H1 (cell line): ENCODE measurements at regions not wholly inside any gene's neighbourhood (a gene's known extent, or its start where the extent isn't known, plus 50 kb on each side); places are given as distances from the start of the nearest gene placed in this dataset.
A peak's percentile ranks its signal among the peaks of the same experiment; 100 is the strongest.

Experiments used
- CTCF ChIA-PET: fragments of 300-600 bp; sonication (Branson Sonifier 250); formaldehyde crosslinking; loops from one replicate; lab custom pipeline; 2021; ENCODE audit not compliant: partially characterized antibody; lab: Charles Lee
- POLR2A ChIA-PET: fragments of 300-600 bp; sonication (Branson Sonifier 250); formaldehyde crosslinking; loops from one replicate; lab custom pipeline; 2021; ENCODE audit warnings: inconsistent platforms; ENCODE audit not compliant: partially characterized antibody; lab: Charles Lee
- DNase-seq, 2 experiments: peaks; one replicate each; pipeline versions ENCODE4 v3.0.0 to v3.0.0-alpha.2; 2010 to 2022; ENCODE audit warnings: low spot score in 2 of 2, low read depth in 1 of 2, mixed read lengths in 1 of 2
- FAIRE-seq: peaks from 2 replicates; lab custom pipeline; 2011; peaks lifted over from hg19 to GRCh38; lab: Jason Lieb, UNC
- H2AFZ ChIP-seq: 2 replicates; pipeline ENCODE4 v1.8.1; 2012; ENCODE audit warnings: low read length, inconsistent platforms
- H2AK5ac ChIP-seq: 2 replicates; pipeline ENCODE4 v1.6.1; 2013; ENCODE audit warnings: low read depth, low read length
- H2BK120ac ChIP-seq: replicated peaks from 2 replicates; pipeline ENCODE3; 2013; ENCODE audit warnings: low read depth, low read length, inconsistent platforms
- H2BK12ac ChIP-seq: 2 replicates; pipeline ENCODE4 v1.6.1; 2013; ENCODE audit warnings: low read depth, low read length
- H2BK15ac ChIP-seq: 2 replicates; pipeline ENCODE4 v1.6.1; 2013; ENCODE audit warnings: low read length
- H2BK20ac ChIP-seq: 2 replicates; pipeline ENCODE4 v1.6.1; 2013; ENCODE audit warnings: low read length
- H2BK5ac ChIP-seq: 2 replicates; pipeline ENCODE4 v1.6.1; 2013; ENCODE audit warnings: low read depth, low read length
- H3K14ac ChIP-seq: 2 replicates; pipeline ENCODE4 v1.6.1; 2013; ENCODE audit warnings: inconsistent platforms; ENCODE audit not compliant: insufficient read length
- H3K18ac ChIP-seq: 2 replicates; pipeline ENCODE4 v1.6.1; 2013; ENCODE audit warnings: low read length; ENCODE audit errors: extremely low read depth
- H3K23ac ChIP-seq: 2 replicates; pipeline ENCODE4 v1.6.1; 2013; ENCODE audit warnings: inconsistent platforms; ENCODE audit not compliant: insufficient read length
- H3K23me2 ChIP-seq: 2 replicates; pipeline ENCODE4 v1.6.1; 2013; ENCODE audit warnings: low read depth, low read length
- H3K27ac ChIP-seq: 2 replicates; pipeline ENCODE4 v1.6.1; 2011; ENCODE audit warnings: low read depth, low read length, inconsistent platforms
- H3K27me3 ChIP-seq, 4 experiments: replicated peaks in 1 of 4; 1 replicate in 1 of 4; 2 replicates in 3 of 4; pipeline versions ENCODE4 v1.6.1 to v1.8.1; 2011 to 2013; ENCODE audit warnings: low read length in 3 of 4, mild to moderate bottlenecking in 3 of 4, inconsistent platforms in 2 of 4, mixed read lengths in 2 of 4, moderate library complexity in 1 of 4; ENCODE audit not compliant: control insufficient read depth in 3 of 4, insufficient read depth in 3 of 4; ENCODE audit errors: extremely low read depth in 1 of 4
- H3K36me3 ChIP-seq, 4 experiments: 2 replicates each; pipeline versions ENCODE4 v1.6.1 to v1.8.1; 2011 to 2013; ENCODE audit warnings: mild to moderate bottlenecking in 4 of 4, low read length in 3 of 4, moderate library complexity in 2 of 4, control low read depth in 1 of 4, inconsistent platforms in 1 of 4; ENCODE audit not compliant: insufficient read depth in 4 of 4, control insufficient read depth in 2 of 4
- H3K4ac ChIP-seq: replicated peaks from 2 replicates; pipeline ENCODE3; 2013; ENCODE audit warnings: low read length, low read depth, mixed read lengths, inconsistent platforms; ENCODE audit not compliant: insufficient read length
- H3K4me1 ChIP-seq, 4 experiments: replicated peaks in 1 of 4; 1 replicate in 1 of 4; 2 replicates in 3 of 4; pipeline versions ENCODE4 v1.6.1 to v1.8.1; 2011 to 2013; ENCODE audit warnings: low read length in 3 of 4, inconsistent platforms in 2 of 4, mixed read lengths in 1 of 4; ENCODE audit not compliant: insufficient read depth in 4 of 4, control insufficient read depth in 3 of 4
- H3K4me2 ChIP-seq, 2 experiments: 2 replicates each; pipeline versions ENCODE4 v1.6.1 to v1.8.1; 2011 to 2013; ENCODE audit warnings: low read depth in 2 of 2, low read length in 2 of 2, control low read depth in 1 of 2, inconsistent platforms in 1 of 2, mild to moderate bottlenecking in 1 of 2; ENCODE audit not compliant: insufficient read depth in 1 of 2
- H3K4me3 ChIP-seq, 4 experiments: fragments of 200-600, 300-600 bp in 1 of 4; sonication (generic), shearing (Covaris generic), sonication (Bioruptor Twin) in 1 of 4; 2 replicates each; pipeline versions ENCODE4 v1.5.1 to v1.8.1; 2011 to 2016; ENCODE audit warnings: low read length in 4 of 4, low read depth in 3 of 4, control low read depth in 2 of 4, inconsistent platforms in 2 of 4, mild to moderate bottlenecking in 2 of 4, mixed read lengths in 1 of 4, moderate library complexity in 1 of 4; ENCODE audit not compliant: insufficient read depth in 2 of 4; ENCODE audit errors: extremely low read depth in 1 of 4
- H3K56ac ChIP-seq: replicated peaks from 2 replicates; pipeline ENCODE3; 2013; ENCODE audit warnings: low read depth, mild to moderate bottlenecking, mixed read lengths, low read length, inconsistent platforms; ENCODE audit not compliant: insufficient read length
- H3K79me1 ChIP-seq: 2 replicates; pipeline ENCODE4 v1.6.1; 2013; ENCODE audit warnings: low read depth, low read length, control low read depth
- H3K79me2 ChIP-seq, 2 experiments: 2 replicates each; pipeline versions ENCODE4 v1.6.1 to v1.8.1; 2012 to 2013; ENCODE audit warnings: low read length in 2 of 2, mild to moderate bottlenecking in 2 of 2, inconsistent platforms in 1 of 2; ENCODE audit not compliant: insufficient read depth in 2 of 2, control insufficient read depth in 1 of 2
- H3K9ac ChIP-seq, 4 experiments: replicated peaks in 1 of 4; 1 replicate in 1 of 4; 2 replicates in 3 of 4; pipeline versions ENCODE4 v1.6.1 to v1.8.1; 2011 to 2013; ENCODE audit warnings: low read depth in 3 of 4, low read length in 3 of 4, control low read depth in 2 of 4, mild to moderate bottlenecking in 2 of 4, moderate library complexity in 2 of 4, inconsistent platforms in 1 of 4; ENCODE audit errors: extremely low read depth in 1 of 4
- H3K9me3 ChIP-seq, 2 experiments: 2 replicates each; pipeline versions ENCODE4 v1.6.1 to v1.8.1; 2012 to 2013; ENCODE audit warnings: mild to moderate bottlenecking in 2 of 2, moderate library complexity in 2 of 2, control low read depth in 1 of 2, inconsistent platforms in 1 of 2, low read depth in 1 of 2, low read length in 1 of 2, mixed read lengths in 1 of 2; ENCODE audit not compliant: insufficient read depth in 2 of 2
- H4K20me1 ChIP-seq, 2 experiments: replicated peaks in 1 of 2; 2 replicates each; pipeline versions ENCODE3 to v1.8.1; 2011 to 2013; ENCODE audit warnings: inconsistent platforms in 2 of 2, low read length in 2 of 2, mild to moderate bottlenecking in 1 of 2; ENCODE audit not compliant: insufficient read depth in 2 of 2, control insufficient read depth in 1 of 2
- H4K5ac ChIP-seq: 2 replicates; pipeline ENCODE4 v1.6.1; 2013; ENCODE audit warnings: low read length, low read depth, mixed read lengths, inconsistent platforms; ENCODE audit not compliant: insufficient read length
- H4K8ac ChIP-seq: 2 replicates; pipeline ENCODE4 v1.8.0; 2013; ENCODE audit warnings: mild to moderate bottlenecking, moderate library complexity, low read length, inconsistent platforms; ENCODE audit not compliant: insufficient read depth; ENCODE audit errors: extremely low read depth
- H4K91ac ChIP-seq: replicated peaks from 2 replicates; pipeline ENCODE3; 2013; ENCODE audit warnings: low read length, mixed read lengths, inconsistent platforms; ENCODE audit not compliant: insufficient read length
- EP300 ChIP-seq, 2 experiments: IDR thresholded peaks; 1 replicate in 1 of 2; 2 replicates in 1 of 2; pipeline ENCODE4 v1.6.1; 2011 to 2012; ENCODE audit warnings: low read depth in 2 of 2, low read length in 2 of 2, mild to moderate bottlenecking in 2 of 2, borderline replicate concordance in 1 of 2, inconsistent platforms in 1 of 2, moderate library complexity in 1 of 2
- KDM4A ChIP-seq: IDR thresholded peaks from one replicate; pipeline ENCODE4 v1.7.1; 2012; ENCODE audit warnings: low read depth, mild to moderate bottlenecking, moderate library complexity, low read length, inconsistent platforms; ENCODE audit not compliant: severe bottlenecking
- NANOG ChIP-seq: IDR thresholded peaks from 2 replicates; pipeline ENCODE4 v1.6.1; 2011; ENCODE audit warnings: low read length, low read depth, mild to moderate bottlenecking, inconsistent platforms; ENCODE audit not compliant: insufficient read depth, poor library complexity, severe bottlenecking
- SP1 ChIP-seq: IDR thresholded peaks from 2 replicates; pipeline ENCODE4 v1.6.1; 2011; ENCODE audit warnings: low read depth, low read length
- TEAD4 ChIP-seq: IDR thresholded peaks from 2 replicates; pipeline ENCODE4 v1.6.1; 2012; ENCODE audit warnings: low read depth, low read length, inconsistent platforms, mixed read lengths
- ZNF274 ChIP-seq: IDR thresholded peaks from 2 replicates; pipeline ENCODE4 v1.7.0; 2012; ENCODE audit warnings: low read length, borderline replicate concordance; ENCODE audit errors: extremely low read depth
- WGBS, 2 experiments: shearing (Covaris generic) in 1 of 2; methylation state at CpG; one replicate each; pipeline versions ENCODE4 v1.1.6 to v1.1.7; 2013 to 2015; ENCODE audit warnings: low lambda C conversion rate in 2 of 2, mixed read lengths in 2 of 2, inconsistent platforms in 1 of 2, low coverage in 1 of 2, missing lambda C conversion rate in 1 of 2; ENCODE audit not compliant: insufficient replicate concordance in 2 of 2, insufficient coverage in 1 of 2, insufficient read length in 1 of 2; ENCODE audit errors: extremely low coverage in 1 of 2, missing lambda C conversion rate in 1 of 2; 5-methylcytosine and 5-hydroxymethylcytosine counted together

DNA sequence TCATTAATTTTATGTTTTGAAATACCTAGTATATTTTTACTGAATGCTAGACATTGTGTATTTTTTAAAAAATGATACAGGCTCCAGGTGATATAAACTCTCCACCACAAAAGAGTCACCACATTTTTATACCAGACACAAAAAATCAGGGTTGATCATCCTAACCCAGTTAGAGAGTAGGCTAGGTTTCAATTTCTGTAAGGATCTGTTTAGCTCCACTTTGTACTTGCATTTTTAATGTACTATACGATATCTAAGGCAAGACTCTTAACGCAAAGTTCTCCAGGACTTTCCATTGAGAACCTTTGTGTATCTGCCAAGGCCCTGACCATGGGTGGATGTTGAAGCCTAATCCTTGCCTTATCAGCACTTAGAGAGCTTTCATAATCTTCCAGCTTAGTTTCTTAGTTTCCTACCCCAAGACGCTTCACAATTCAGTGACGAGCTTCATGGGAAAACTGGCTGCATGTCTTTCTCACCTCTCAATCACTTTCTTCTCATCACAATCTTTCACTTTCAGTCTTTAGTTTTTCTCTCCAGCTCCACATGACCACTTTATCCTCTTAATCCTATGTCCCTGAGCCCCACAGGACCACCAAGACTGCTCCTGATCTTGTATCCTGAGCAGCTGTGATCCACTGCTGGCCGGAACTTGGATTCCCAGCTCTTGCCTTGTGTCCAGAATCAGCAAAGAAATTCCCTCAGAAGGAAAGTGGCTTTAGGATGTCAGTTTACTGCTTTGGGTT is 635.8 kb downstream of the RNF144A start:
- H3K4me1 ChIP-seq, result no peaks in the 10 kb centered on the region; a peak in 1 of 7 replicates
- H3K4ac ChIP-seq, result no peak overlapping the region
- no peak overlapping the region for H4K8ac ChIP-seq
- H3K23ac ChIP-seq, result no peak overlapping the region
- H3K27ac ChIP-seq, result no peak overlapping the region
- H3K27me3 ChIP-seq, result no peaks in the 10 kb centered on the region
- no peaks in the 10 kb centered on the region for H3K23me2 ChIP-seq
- no peaks in the 10 kb centered on the region for H3K9me3 ChIP-seq
- FAIRE-seq, result no peak
- no peak overlapping the region for H2BK5ac ChIP-seq
- ChIA-PET CTCF (interaction anchor here (0.7 kb wide), 1 partner anchor 1439 kb away, joined by 3 read pairs; no protein-coding TSS in a partner anchor), POLR2A (no interaction called here)
- WGBS, 2 experiments, result 91% methylated on average over 5 of the region's 5 CpGs; no CpG with 5 or more reads in 1 of the 2 experiments
- H3K4me2 ChIP-seq, result no peak overlapping the region
- H2BK12ac ChIP-seq, result no peak overlapping the region
- H3K9ac ChIP-seq, result no peak overlapping the region
- H2BK120ac ChIP-seq, result no peak overlapping the region
- H2BK15ac ChIP-seq, result no peak overlapping the region
- H2AFZ ChIP-seq, result peak overlapping the region; percentile 78
- DNase-seq, result no peak
- no peak overlapping the region for H3K18ac ChIP-seq
- H4K5ac ChIP-seq, result no peak overlapping the region
- no peak overlapping the region for H4K91ac ChIP-seq
- H3K4me3 ChIP-seq, result no peak overlapping the region
- no peak overlapping the region for H2AK5ac ChIP-seq
- H3K79me1 ChIP-seq, result no peaks in the 10 kb centered on the region
- no peaks in the 10 kb centered on the region for H4K20me1 ChIP-seq
- H3K56ac ChIP-seq, result no peak overlapping the region
- H3K36me3 ChIP-seq, result no peaks in the 10 kb centered on the region
- no peaks in the 10 kb centered on the region for H3K79me2 ChIP-seq
- no peak overlapping the region for H3K14ac ChIP-seq
- H2BK20ac ChIP-seq, result no peak overlapping the region; the same call in 1 of the 2 replicates
- TF ChIP-seq TEAD4, result no peak
- TF ChIP-seq SP1, result no peak
- TF ChIP-seq NANOG, result no peak
- no peak for TF ChIP-seq EP300 (IDR thresholded peaks at IDR 0.05; ENCODE audit: borderline replicate concordance in 1 of 2, low read depth in 2 of 2, low read length in 2 of 2)
- TF ChIP-seq KDM4A, result no peak
- no peak for TF ChIP-seq ZNF274
